GM19467 (cell line): ENCODE measurements at regions not wholly inside any gene's neighbourhood (a gene's known extent, or its start where the extent isn't known, plus 50 kb on each side); places are given as distances from the start of the nearest gene placed in this dataset.
A peak's percentile ranks its signal among the peaks of the same experiment; 100 is the strongest.
"Not testable (repeated sequence)": the region's sequence is repeated elsewhere in the genome, so short reads cannot be mapped to it uniquely, and the experiment has no call there.

Experiments
- ATAC-seq: cut with Tn5 transposase; IDR thresholded peaks from one replicate; pipeline ENCODE4 v1.9.1; 2021; ENCODE audit warnings: mild to moderate bottlenecking, moderate library complexity; ENCODE audit not compliant: unreplicated experiment

DNA sequence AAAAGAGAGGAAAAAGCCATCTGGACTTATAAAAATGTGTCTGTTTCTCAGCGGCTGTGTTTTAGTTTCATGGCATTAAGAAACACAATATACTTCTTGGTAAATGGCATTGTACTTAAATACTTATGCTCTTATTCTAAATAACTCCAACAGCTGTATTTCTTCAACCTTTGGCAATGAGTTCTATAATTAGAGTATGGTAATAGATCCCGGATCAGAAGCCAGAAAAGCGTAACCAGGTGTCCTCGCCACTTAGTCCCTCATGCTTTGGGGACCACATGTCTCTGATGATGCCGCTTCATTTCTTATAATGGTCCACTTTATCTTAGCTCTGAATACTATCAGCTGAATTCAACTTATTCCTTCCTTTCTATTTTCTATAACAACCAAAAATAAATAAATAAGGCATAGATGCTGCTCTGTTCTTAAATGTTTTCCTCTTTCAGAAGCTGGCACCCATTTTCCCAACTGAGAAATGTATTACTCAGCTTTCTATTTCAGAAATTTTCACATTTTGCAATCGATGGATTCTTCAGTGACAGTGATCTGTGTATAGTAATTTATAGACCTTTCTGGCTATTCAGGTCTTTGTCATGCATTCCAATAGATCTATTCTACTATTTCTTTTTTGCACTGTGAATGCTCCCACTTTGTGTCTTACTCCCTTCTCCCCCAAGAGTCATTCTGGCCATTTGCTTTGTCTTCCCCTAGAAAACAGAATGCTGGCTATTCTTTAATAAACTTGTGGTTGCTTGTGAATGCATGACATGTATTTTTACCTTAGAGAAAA, 87.6 kb upstream of the KBTBD8 start:
- ATAC-seq: no peak

GRCh38 chr3:66912306-66912705, 85.8 kb upstream of the KBTBD8 start:
- no peak for ATAC-seq

DNA sequence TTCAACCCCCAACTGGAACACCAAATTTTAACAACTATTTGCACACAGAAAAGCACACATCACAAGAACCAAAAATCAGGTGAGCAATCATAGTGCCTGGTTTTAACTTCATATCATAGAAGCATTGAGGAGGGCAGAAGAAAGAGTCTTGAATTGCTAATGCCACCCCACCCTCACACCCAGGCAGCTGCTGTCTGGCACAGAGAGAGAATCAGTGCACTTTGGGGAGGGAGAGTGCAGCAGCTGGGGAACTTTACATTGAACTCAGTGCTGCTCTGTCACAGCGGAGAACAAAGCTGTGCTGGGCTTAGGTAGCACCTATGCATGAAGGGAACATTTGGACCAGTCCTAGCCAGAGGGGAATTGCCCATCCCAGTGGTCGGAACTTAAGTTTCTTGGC, 76.0 kb upstream of the KBTBD8 start:
- ATAC-seq: no peak

DNA sequence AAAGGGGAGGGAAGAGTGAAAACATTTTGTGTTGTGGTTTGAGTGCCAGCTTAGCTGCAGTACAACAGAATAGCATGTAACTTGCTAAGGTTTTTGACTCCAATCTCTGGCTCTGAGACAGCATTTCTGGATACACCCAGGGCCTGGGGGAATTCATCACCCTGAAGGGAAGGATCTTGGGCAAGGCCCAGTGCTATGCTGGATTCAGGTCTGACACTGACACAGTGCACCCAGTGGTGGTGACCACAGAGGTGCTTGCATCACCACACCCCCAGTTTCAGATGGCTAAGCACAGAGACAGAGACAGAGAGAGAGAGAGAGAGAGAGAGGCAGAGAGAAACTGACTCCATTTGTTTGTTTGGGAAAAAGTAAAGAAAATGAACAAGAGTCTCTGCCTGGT, 74.1 kb upstream of the KBTBD8 start:
- ATAC-seq: no peak

GRCh38 chr3:66928252-66928651, 69.9 kb upstream of the KBTBD8 start:
- no peak for ATAC-seq

DNA sequence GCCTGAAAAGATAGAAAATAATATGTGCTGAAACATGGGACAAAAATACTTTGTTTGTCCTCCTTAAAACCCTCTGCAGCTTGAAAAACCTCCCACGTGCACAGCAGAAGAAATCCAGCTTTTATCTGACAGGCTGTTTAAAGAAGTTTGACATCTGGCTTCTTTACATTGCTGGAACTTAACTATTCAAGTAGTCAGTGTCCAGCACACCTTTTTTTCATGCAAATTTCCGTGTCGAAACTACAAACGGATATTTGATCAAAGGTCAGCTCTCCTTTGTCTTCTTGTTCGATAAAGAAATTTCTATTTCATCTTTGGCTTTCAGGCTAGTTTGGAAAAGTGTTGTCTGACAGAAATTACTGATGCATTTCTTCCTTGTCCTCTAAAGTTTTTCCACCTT, 66.8 kb upstream of the KBTBD8 start:
- ATAC-seq: no peak

DNA sequence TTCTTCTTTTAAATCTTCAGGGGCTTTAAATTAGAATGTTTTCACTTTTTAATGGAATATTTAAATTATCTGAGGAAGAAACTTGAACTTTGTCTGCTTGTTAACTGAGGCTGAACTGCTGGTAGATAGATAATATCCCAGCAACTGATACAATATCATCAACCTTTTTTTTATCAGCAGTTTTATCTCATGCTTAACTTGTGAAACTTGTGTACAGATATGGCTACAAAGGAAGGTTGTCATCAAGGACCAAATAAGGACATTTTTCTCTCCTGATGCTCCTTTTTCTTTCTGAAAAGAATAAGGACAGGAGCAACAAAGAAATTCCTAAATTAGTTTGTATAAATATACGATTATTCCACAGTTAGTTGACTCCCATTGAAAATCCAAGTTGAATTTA, 66.4 kb upstream of the KBTBD8 start:
- ATAC-seq: no peak

- ATAC-seq: no peak
Observed at GRCh38 chr3:66933233-66933632, 64.9 kb upstream of the KBTBD8 start.

DNA sequence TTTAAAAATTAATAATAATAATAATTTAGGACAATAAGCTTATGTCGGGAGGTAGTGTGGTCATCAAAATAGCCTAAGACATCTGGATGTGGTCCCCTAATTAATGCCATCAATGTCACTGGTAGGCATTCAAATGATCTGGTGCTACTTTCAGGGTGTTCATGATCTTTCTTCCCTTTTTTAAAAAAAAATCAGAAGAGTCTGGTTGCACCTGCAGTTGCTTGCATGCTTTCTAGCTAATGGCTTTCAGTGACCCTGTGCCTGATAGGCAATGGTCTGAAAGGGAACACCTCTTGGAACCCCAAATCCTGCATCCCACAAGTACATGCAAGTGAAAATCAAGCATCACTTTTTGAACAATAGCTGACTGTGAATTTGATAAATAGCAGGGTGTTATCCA, 64.1 kb upstream of the KBTBD8 start:
- ATAC-seq: no peak

DNA sequence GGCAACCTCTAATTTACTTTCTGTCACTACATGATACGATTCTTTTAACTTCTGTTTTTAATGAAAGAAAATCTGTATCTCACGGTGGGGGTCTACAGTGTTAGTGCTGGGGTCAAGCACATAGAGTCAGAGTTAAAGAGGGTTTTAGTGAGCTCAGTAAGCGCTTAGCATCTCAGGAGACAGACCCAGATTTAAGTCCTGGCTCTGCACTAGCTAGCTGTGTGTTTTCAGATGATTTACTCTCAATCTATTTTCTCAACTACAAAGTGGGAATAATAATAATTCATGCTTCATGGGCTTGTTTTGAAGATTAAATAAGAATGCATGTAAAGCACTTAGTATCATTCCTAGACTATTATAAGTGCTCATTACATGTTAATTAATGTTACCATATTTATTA, 63.4 kb upstream of the KBTBD8 start:
- ATAC-seq: no peak

DNA sequence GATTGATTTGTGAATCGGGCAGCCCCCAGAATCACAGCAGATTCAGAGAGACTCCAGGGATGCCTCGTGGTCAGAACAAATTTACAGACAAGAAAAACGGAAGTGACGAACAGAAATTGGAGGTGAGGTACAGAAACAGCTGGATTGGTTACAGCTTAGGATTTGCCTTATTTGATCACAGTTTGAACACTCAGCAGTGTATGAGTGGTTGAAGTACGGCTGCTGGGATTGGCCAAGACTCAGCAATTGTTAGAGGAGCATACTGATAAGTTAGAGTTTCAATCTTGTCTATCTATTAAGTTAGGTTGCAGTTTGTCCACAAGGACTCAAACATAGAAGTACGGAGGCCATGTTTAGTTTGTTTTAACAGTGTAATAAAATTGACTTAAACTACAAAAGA, 61.1 kb upstream of the KBTBD8 start:
- not testable (repeated sequence) for ATAC-seq

DNA sequence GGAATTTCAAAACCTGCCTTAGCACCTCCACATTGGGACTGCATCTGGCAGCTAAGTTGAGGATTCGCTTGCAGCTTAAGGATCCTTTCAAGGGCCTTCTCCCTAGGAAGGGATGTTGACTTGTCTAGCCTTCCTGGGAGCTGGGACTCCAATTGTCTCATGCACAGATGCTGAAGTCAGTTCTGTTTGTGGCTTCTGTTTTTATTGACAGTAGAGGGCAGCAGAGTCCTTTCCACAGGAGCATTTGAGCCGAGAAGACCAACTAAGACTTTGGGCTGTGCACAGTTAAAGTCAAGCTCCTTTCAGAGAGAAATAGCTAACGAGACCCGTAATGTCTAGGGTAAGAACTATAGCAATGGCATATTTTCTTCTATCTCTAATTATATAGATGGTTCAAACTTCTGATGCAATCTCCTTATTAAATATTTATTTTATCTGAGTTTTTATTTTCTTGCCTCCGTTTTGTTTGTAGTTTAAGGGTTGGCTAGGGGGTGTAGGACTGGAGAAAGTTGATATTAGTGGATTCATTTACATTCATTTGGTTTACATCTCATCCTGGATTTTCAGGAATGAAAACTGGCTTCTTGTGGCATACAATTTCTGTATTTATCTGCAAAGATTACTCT, 59.7 kb upstream of the KBTBD8 start:
- peak; percentile 64 for ATAC-seq

GRCh38 chr3:66948041-66948440, 50.1 kb upstream of the KBTBD8 start:
- ATAC-seq: no peak
